ENCODE measurements at regions not wholly inside any gene's neighbourhood (a gene's known extent, or its start where the extent isn't known, plus 50 kb on each side); places are given as distances from the start of the nearest gene placed in this dataset.

- no peak for TF ChIP-seq CTCF (IDR thresholded peaks at IDR 0.05; ENCODE audit: low read depth, low read length, missing control alignments)
- no peak for DNase-seq (ENCODE audit: extremely low read depth, low read depth)
These were observed 1402.4 kb upstream of the NUDT12 start for GRCh38 chr5:104965006-104965405.

DNA sequence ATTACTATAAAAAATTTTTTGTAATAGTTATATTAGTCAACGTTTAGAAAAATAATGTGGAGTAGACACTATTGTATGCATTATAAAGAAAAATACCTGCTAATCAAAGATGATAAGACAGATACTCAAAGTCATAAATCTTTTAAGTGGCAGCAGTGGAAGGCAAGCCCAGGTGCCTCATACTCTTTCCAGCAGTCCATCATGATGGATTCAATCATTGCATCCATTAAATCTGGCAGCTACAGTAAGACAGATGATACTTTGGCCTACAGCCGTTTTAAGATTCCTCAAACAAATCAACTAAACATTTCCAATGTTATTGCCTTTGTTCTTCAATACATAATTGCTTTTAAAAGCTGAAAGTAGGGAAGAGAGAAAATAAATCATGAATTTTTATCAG, 1392.9 kb upstream of the NUDT12 start:
- no peak for DNase-seq (ENCODE audit: extremely low read depth, low read depth)
- H3K4me3 ChIP-seq (replicated peaks; ENCODE audit: low read depth, low read length), result no peak overlapping the region
- TF ChIP-seq CTCF (IDR thresholded peaks at IDR 0.05; ENCODE audit: low read depth, low read length, missing control alignments), result no peak

More at GRCh38 chr5:104965006-104965405, 1402.4 kb upstream of the NUDT12 start:
- no peak overlapping the region for H3K4me3 ChIP-seq (replicated peaks; ENCODE audit: low read depth, low read length)

DNA sequence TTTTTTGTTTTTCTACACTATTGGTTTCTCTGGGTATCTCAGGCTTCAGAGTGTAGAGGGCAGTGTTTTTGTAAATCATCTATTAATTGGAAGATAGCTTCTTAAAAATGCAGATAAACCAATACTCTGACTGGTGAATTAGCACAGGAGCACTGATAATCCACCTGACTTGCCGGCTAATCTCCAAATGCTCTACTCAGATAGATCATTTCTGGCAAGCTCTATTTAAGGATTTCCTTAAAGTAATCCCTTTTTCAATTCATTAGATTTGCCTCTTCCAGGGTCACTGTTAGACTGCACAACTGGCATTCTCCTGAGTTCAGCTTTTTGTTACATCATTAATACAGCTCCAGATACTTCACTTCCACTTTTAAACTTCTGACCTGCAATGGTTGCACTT, 1390.3 kb upstream of the NUDT12 start:
- no peak for DNase-seq (ENCODE audit: extremely low read depth, low read depth)
- no peak for TF ChIP-seq CTCF (IDR thresholded peaks at IDR 0.05; ENCODE audit: low read depth, low read length, missing control alignments)
- H3K4me3 ChIP-seq (replicated peaks; ENCODE audit: low read depth, low read length), result no peak overlapping the region

- no peak overlapping the region for H3K4me3 ChIP-seq (replicated peaks; ENCODE audit: low read depth, low read length)
- TF ChIP-seq CTCF (IDR thresholded peaks at IDR 0.05; ENCODE audit: low read depth, low read length, missing control alignments), result no peak
- DNase-seq (ENCODE audit: extremely low read depth, low read depth), result no peak
These were observed 1389.2 kb upstream of the NUDT12 start for GRCh38 chr5:104951829-104952228.

- no peak for TF ChIP-seq CTCF (IDR thresholded peaks at IDR 0.05; ENCODE audit: low read depth, low read length, missing control alignments)
- DNase-seq (ENCODE audit: extremely low read depth, low read depth), result no peak
- no peak overlapping the region for H3K4me3 ChIP-seq (replicated peaks; ENCODE audit: low read depth, low read length)
These were observed 1384.5 kb upstream of the NUDT12 start for GRCh38 chr5:104947076-104947475.

- TF ChIP-seq CTCF (IDR thresholded peaks at IDR 0.05; ENCODE audit: low read depth, low read length, missing control alignments), result no peak
- H3K4me3 ChIP-seq (replicated peaks; ENCODE audit: low read depth, low read length), result no peak overlapping the region
- no peak for DNase-seq (ENCODE audit: extremely low read depth, low read depth)
These were observed 1380.1 kb upstream of the NUDT12 start for GRCh38 chr5:104942735-104943134.

- TF ChIP-seq CTCF (IDR thresholded peaks at IDR 0.05; ENCODE audit: low read depth, low read length, missing control alignments), result no peak
- no peak overlapping the region for H3K4me3 ChIP-seq (replicated peaks; ENCODE audit: low read depth, low read length)
- DNase-seq (ENCODE audit: extremely low read depth, low read depth), result no peak
These were observed 1378.5 kb upstream of the NUDT12 start for GRCh38 chr5:104941030-104941645.

Measured in HFF-Myc (cell line).